ENCODE measurements at regions not wholly inside any gene's neighbourhood (a gene's known extent, or its start where the extent isn't known, plus 50 kb on each side); places are given as distances from the start of the nearest gene placed in this dataset.

- H3K27me3 ChIP-seq (replicated peaks; ENCODE audit: insufficient read depth, low read depth, low read length, poor library complexity), result no peaks in the 10 kb centered on the region
- H3K9me3 ChIP-seq (ENCODE audit: low read depth, low read length, poor library complexity, severe bottlenecking), result no peaks in the 10 kb centered on the region
- BruUV-seq (replicated peaks), result no TSS peak
- no peak overlapping the region for H3K27ac ChIP-seq (ENCODE audit: low read depth, low read length, poor library complexity, severe bottlenecking)
- no peaks in the 10 kb centered on the region for H3K36me3 ChIP-seq (ENCODE audit: insufficient read depth, low read length, poor library complexity, severe bottlenecking)
- POLR2A ChIA-PET (ENCODE audit: low non-redundant PET), result no interaction called here
- peak; percentile 3 for DNase-seq (ENCODE audit: low spot score)
- H3K4me3 ChIP-seq (ENCODE audit: low read depth, low read length, poor library complexity, severe bottlenecking), result no peak overlapping the region
- no peak for TF ChIP-seq EZH2 (IDR thresholded peaks at IDR 0.05; ENCODE audit: borderline replicate concordance, low read depth, low read length, poor library complexity, severe bottlenecking)
- no peak for TF ChIP-seq CTCF (conservative IDR thresholded peaks at IDR 0.05; ENCODE audit: low read depth, low read length)
- H3K4me1 ChIP-seq (ENCODE audit: insufficient read depth, low read length, poor library complexity, severe bottlenecking), result no peaks in the 10 kb centered on the region
- CTCF ChIA-PET, result no interaction called here
- intact Hi-C loops (cut with micrococcal nuclease; ENCODE audit: unreplicated experiment), result no loop called here
These were observed 1829.9 kb downstream of the EFNA5 start for GRCh38 chr5:105840800-105841199.

GRCh38 chr5:105836887-105837286, 1833.8 kb downstream of the EFNA5 start:
- DNase-seq (ENCODE audit: low spot score), result no peak
- ChIA-PET CTCF (no interaction called here), POLR2A (ENCODE audit: low non-redundant PET) (no interaction called here)
- H3K4me1 ChIP-seq (ENCODE audit: insufficient read depth, low read length, poor library complexity, severe bottlenecking), result no peaks in the 10 kb centered on the region
- H3K4me3 ChIP-seq (ENCODE audit: low read depth, low read length, poor library complexity, severe bottlenecking), result no peak overlapping the region
- H3K27ac ChIP-seq (ENCODE audit: low read depth, low read length, poor library complexity, severe bottlenecking), result no peak overlapping the region
- H3K9me3 ChIP-seq (ENCODE audit: low read depth, low read length, poor library complexity, severe bottlenecking), result no peaks in the 10 kb centered on the region
- intact Hi-C loops (cut with micrococcal nuclease; ENCODE audit: unreplicated experiment), result no loop called here
- H3K27me3 ChIP-seq (replicated peaks; ENCODE audit: insufficient read depth, low read depth, low read length, poor library complexity), result no peaks in the 10 kb centered on the region
- TF ChIP-seq EZH2 (IDR thresholded peaks at IDR 0.05; ENCODE audit: borderline replicate concordance, low read depth, low read length, poor library complexity, severe bottlenecking) (no peak), CTCF (conservative IDR thresholded peaks at IDR 0.05; ENCODE audit: low read depth, low read length) (no peak)
- H3K36me3 ChIP-seq (ENCODE audit: insufficient read depth, low read length, poor library complexity, severe bottlenecking), result no peaks in the 10 kb centered on the region
- no TSS peak for BruUV-seq (replicated peaks)

- ChIA-PET CTCF (no interaction called here), POLR2A (ENCODE audit: low non-redundant PET) (no interaction called here)
- Histone ChIP-seq H3K36me3 (ENCODE audit: insufficient read depth, low read length, poor library complexity, severe bottlenecking) (no peaks in the 10 kb centered on the region), H3K27ac (ENCODE audit: low read depth, low read length, poor library complexity, severe bottlenecking) (no peak overlapping the region), H3K4me3 (ENCODE audit: low read depth, low read length, poor library complexity, severe bottlenecking) (no peak overlapping the region), H3K9me3 (ENCODE audit: low read depth, low read length, poor library complexity, severe bottlenecking) (no peaks in the 10 kb centered on the region), H3K27me3 (replicated peaks; ENCODE audit: insufficient read depth, low read depth, low read length, poor library complexity) (no peaks in the 10 kb centered on the region), H3K4me1 (ENCODE audit: insufficient read depth, low read length, poor library complexity, severe bottlenecking) (no peaks in the 10 kb centered on the region)
- no TSS peak for BruUV-seq (replicated peaks)
- intact Hi-C loops (cut with micrococcal nuclease; ENCODE audit: unreplicated experiment), result no loop called here
- no peak for DNase-seq (ENCODE audit: low spot score)
- TF ChIP-seq CTCF (conservative IDR thresholded peaks at IDR 0.05; ENCODE audit: low read depth, low read length), result no peak
- no peak for TF ChIP-seq EZH2 (IDR thresholded peaks at IDR 0.05; ENCODE audit: borderline replicate concordance, low read depth, low read length, poor library complexity, severe bottlenecking)
These were observed 1834.5 kb downstream of the EFNA5 start for GRCh38 chr5:105836268-105836667.

Data from A673 (cell line).